Cardiac muscle cell (in vitro differentiated cells and primary cell): ENCODE measurements at regions not wholly inside any gene's neighbourhood (a gene's known extent, or its start where the extent isn't known, plus 50 kb on each side); places are given as distances from the start of the nearest gene placed in this dataset.

Source experiments
- DNase-seq, 2 donors: peaks; one replicate each; pipeline versions ENCODE4 v3.0.0 to v3.0.0-alpha.2; 2010 to 2017; ENCODE audit warnings: low read depth in 1 of 2, low spot score in 1 of 2
- H3K27ac ChIP-seq: fragments of 200-600 bp; sonication (generic); 2 replicates; pipeline ENCODE4 v1.5.1; 2016
- H3K27me3 ChIP-seq: fragments of 200-600 bp; sonication (generic); 2 replicates; pipeline ENCODE4 v1.6.0; 2016; ENCODE audit warnings: control low read depth
- H3K36me3 ChIP-seq: fragments of 200-600 bp; sonication (generic); 2 replicates; pipeline ENCODE4 v1.5.1; 2016; ENCODE audit warnings: control low read depth
- H3K4me1 ChIP-seq: fragments of 200-600 bp; sonication (generic); 2 replicates; pipeline ENCODE4 v1.8.1; 2017; ENCODE audit warnings: low read depth, mild to moderate bottlenecking, mixed run types
- H3K4me3 ChIP-seq: fragments of 200-600 bp; sonication (generic); 2 replicates; pipeline ENCODE4 v1.5.1; 2016; ENCODE audit warnings: mild to moderate bottlenecking
- H3K9me3 ChIP-seq: fragments of 200-600 bp; sonication (generic); 2 replicates; pipeline ENCODE4 v1.5.1; 2017; ENCODE audit warnings: low read depth, mild to moderate bottlenecking, control low read depth
- CTCF ChIP-seq: IDR thresholded peaks from 2 replicates; pipeline ENCODE4 v1.5.1; 2012; ENCODE audit warnings: low read depth, mild to moderate bottlenecking, low read length

GRCh38 chr5:110092955-110093785, 403.4 kb downstream of the MAN2A1 start:
- Histone ChIP-seq H3K27me3 (no peaks in the 10 kb centered on the region), H3K9me3 (no peaks in the 10 kb centered on the region), H3K4me3 (no peak overlapping the region), H3K36me3 (no peaks in the 10 kb centered on the region), H3K27ac (no peak overlapping the region), H3K4me1 (no peaks in the 10 kb centered on the region)
- DNase-seq = peak in 1 of 2 donors; percentile 5
- TF ChIP-seq CTCF = no peak

GRCh38 chr5:110094109-110094508, 404.4 kb downstream of the MAN2A1 start:
- Histone ChIP-seq H3K27me3 (no peaks in the 10 kb centered on the region), H3K36me3 (no peaks in the 10 kb centered on the region), H3K27ac (no peak overlapping the region), H3K9me3 (no peaks in the 10 kb centered on the region), H3K4me1 (no peaks in the 10 kb centered on the region), H3K4me3 (no peak overlapping the region)
- TF ChIP-seq CTCF = no peak
- DNase-seq = no peak

GRCh38 chr5:110094548-110094947, 404.8 kb downstream of the MAN2A1 start:
- H3K9me3 ChIP-seq = no peaks in the 10 kb centered on the region
- H3K27ac ChIP-seq = no peak overlapping the region
- no peak for DNase-seq
- no peak overlapping the region for H3K4me3 ChIP-seq
- no peaks in the 10 kb centered on the region for H3K4me1 ChIP-seq
- TF ChIP-seq CTCF = no peak
- H3K27me3 ChIP-seq = no peaks in the 10 kb centered on the region
- H3K36me3 ChIP-seq = no peaks in the 10 kb centered on the region

GRCh38 chr5:110096419-110096818, 406.7 kb downstream of the MAN2A1 start:
- H3K4me1 ChIP-seq = no peaks in the 10 kb centered on the region
- no peak overlapping the region for H3K4me3 ChIP-seq
- DNase-seq = no peak
- H3K36me3 ChIP-seq = no peaks in the 10 kb centered on the region
- H3K27ac ChIP-seq = no peak overlapping the region
- no peaks in the 10 kb centered on the region for H3K27me3 ChIP-seq
- no peaks in the 10 kb centered on the region for H3K9me3 ChIP-seq
- no peak for TF ChIP-seq CTCF

- TF ChIP-seq CTCF = no peak
- Histone ChIP-seq H3K9me3 (no peaks in the 10 kb centered on the region), H3K4me1 (no peaks in the 10 kb centered on the region), H3K4me3 (no peak overlapping the region), H3K27ac (no peak overlapping the region), H3K36me3 (no peaks in the 10 kb centered on the region), H3K27me3 (no peaks in the 10 kb centered on the region)
- DNase-seq = no peak
These were observed 409.8 kb downstream of the MAN2A1 start for GRCh38 chr5:110099572-110099971.
